H1 (cell line): ENCODE measurements at regions not wholly inside any gene's neighbourhood (a gene's known extent, or its start where the extent isn't known, plus 50 kb on each side); places are given as distances from the start of the nearest gene placed in this dataset.

Source experiments
- CTCF ChIA-PET: fragments of 300-600 bp; sonication (Branson Sonifier 250); formaldehyde crosslinking; loops from one replicate; lab custom pipeline; 2021; ENCODE audit not compliant: partially characterized antibody; lab: Charles Lee
- POLR2A ChIA-PET: fragments of 300-600 bp; sonication (Branson Sonifier 250); formaldehyde crosslinking; loops from one replicate; lab custom pipeline; 2021; ENCODE audit warnings: inconsistent platforms; ENCODE audit not compliant: partially characterized antibody; lab: Charles Lee
- DNase-seq, 2 experiments: peaks; one replicate each; pipeline versions ENCODE4 v3.0.0 to v3.0.0-alpha.2; 2010 to 2022; ENCODE audit warnings: low spot score in 2 of 2, low read depth in 1 of 2, mixed read lengths in 1 of 2
- FAIRE-seq: peaks from 2 replicates; lab custom pipeline; 2011; peaks lifted over from hg19 to GRCh38; lab: Jason Lieb, UNC
- H2AFZ ChIP-seq: 2 replicates; pipeline ENCODE4 v1.8.1; 2012; ENCODE audit warnings: low read length, inconsistent platforms
- H2AK5ac ChIP-seq: 2 replicates; pipeline ENCODE4 v1.6.1; 2013; ENCODE audit warnings: low read depth, low read length
- H2BK120ac ChIP-seq: replicated peaks from 2 replicates; pipeline ENCODE3; 2013; ENCODE audit warnings: low read depth, low read length, inconsistent platforms
- H2BK12ac ChIP-seq: 2 replicates; pipeline ENCODE4 v1.6.1; 2013; ENCODE audit warnings: low read depth, low read length
- H2BK15ac ChIP-seq: 2 replicates; pipeline ENCODE4 v1.6.1; 2013; ENCODE audit warnings: low read length
- H2BK20ac ChIP-seq: 2 replicates; pipeline ENCODE4 v1.6.1; 2013; ENCODE audit warnings: low read length
- H2BK5ac ChIP-seq: 2 replicates; pipeline ENCODE4 v1.6.1; 2013; ENCODE audit warnings: low read depth, low read length
- H3K14ac ChIP-seq: 2 replicates; pipeline ENCODE4 v1.6.1; 2013; ENCODE audit warnings: inconsistent platforms; ENCODE audit not compliant: insufficient read length
- H3K18ac ChIP-seq: 2 replicates; pipeline ENCODE4 v1.6.1; 2013; ENCODE audit warnings: low read length; ENCODE audit errors: extremely low read depth
- H3K23ac ChIP-seq: 2 replicates; pipeline ENCODE4 v1.6.1; 2013; ENCODE audit warnings: inconsistent platforms; ENCODE audit not compliant: insufficient read length
- H3K23me2 ChIP-seq: 2 replicates; pipeline ENCODE4 v1.6.1; 2013; ENCODE audit warnings: low read depth, low read length
- H3K27ac ChIP-seq: 2 replicates; pipeline ENCODE4 v1.6.1; 2011; ENCODE audit warnings: low read depth, low read length, inconsistent platforms
- H3K27me3 ChIP-seq, 4 experiments: replicated peaks in 1 of 4; 1 replicate in 1 of 4; 2 replicates in 3 of 4; pipeline versions ENCODE4 v1.6.1 to v1.8.1; 2011 to 2013; ENCODE audit warnings: low read length in 3 of 4, mild to moderate bottlenecking in 3 of 4, inconsistent platforms in 2 of 4, mixed read lengths in 2 of 4, moderate library complexity in 1 of 4; ENCODE audit not compliant: control insufficient read depth in 3 of 4, insufficient read depth in 3 of 4; ENCODE audit errors: extremely low read depth in 1 of 4
- H3K36me3 ChIP-seq, 4 experiments: 2 replicates each; pipeline versions ENCODE4 v1.6.1 to v1.8.1; 2011 to 2013; ENCODE audit warnings: mild to moderate bottlenecking in 4 of 4, low read length in 3 of 4, moderate library complexity in 2 of 4, control low read depth in 1 of 4, inconsistent platforms in 1 of 4; ENCODE audit not compliant: insufficient read depth in 4 of 4, control insufficient read depth in 2 of 4
- H3K4ac ChIP-seq: replicated peaks from 2 replicates; pipeline ENCODE3; 2013; ENCODE audit warnings: low read length, low read depth, mixed read lengths, inconsistent platforms; ENCODE audit not compliant: insufficient read length
- H3K4me1 ChIP-seq, 4 experiments: replicated peaks in 1 of 4; 1 replicate in 1 of 4; 2 replicates in 3 of 4; pipeline versions ENCODE4 v1.6.1 to v1.8.1; 2011 to 2013; ENCODE audit warnings: low read length in 3 of 4, inconsistent platforms in 2 of 4, mixed read lengths in 1 of 4; ENCODE audit not compliant: insufficient read depth in 4 of 4, control insufficient read depth in 3 of 4
- H3K4me2 ChIP-seq, 2 experiments: 2 replicates each; pipeline versions ENCODE4 v1.6.1 to v1.8.1; 2011 to 2013; ENCODE audit warnings: low read depth in 2 of 2, low read length in 2 of 2, control low read depth in 1 of 2, inconsistent platforms in 1 of 2, mild to moderate bottlenecking in 1 of 2; ENCODE audit not compliant: insufficient read depth in 1 of 2
- H3K4me3 ChIP-seq, 4 experiments: fragments of 200-600, 300-600 bp in 1 of 4; sonication (generic), shearing (Covaris generic), sonication (Bioruptor Twin) in 1 of 4; 2 replicates each; pipeline versions ENCODE4 v1.5.1 to v1.8.1; 2011 to 2016; ENCODE audit warnings: low read length in 4 of 4, low read depth in 3 of 4, control low read depth in 2 of 4, inconsistent platforms in 2 of 4, mild to moderate bottlenecking in 2 of 4, mixed read lengths in 1 of 4, moderate library complexity in 1 of 4; ENCODE audit not compliant: insufficient read depth in 2 of 4; ENCODE audit errors: extremely low read depth in 1 of 4
- H3K56ac ChIP-seq: replicated peaks from 2 replicates; pipeline ENCODE3; 2013; ENCODE audit warnings: low read depth, mild to moderate bottlenecking, mixed read lengths, low read length, inconsistent platforms; ENCODE audit not compliant: insufficient read length
- H3K79me1 ChIP-seq: 2 replicates; pipeline ENCODE4 v1.6.1; 2013; ENCODE audit warnings: low read depth, low read length, control low read depth
- H3K79me2 ChIP-seq, 2 experiments: 2 replicates each; pipeline versions ENCODE4 v1.6.1 to v1.8.1; 2012 to 2013; ENCODE audit warnings: low read length in 2 of 2, mild to moderate bottlenecking in 2 of 2, inconsistent platforms in 1 of 2; ENCODE audit not compliant: insufficient read depth in 2 of 2, control insufficient read depth in 1 of 2
- H3K9ac ChIP-seq, 4 experiments: replicated peaks in 1 of 4; 1 replicate in 1 of 4; 2 replicates in 3 of 4; pipeline versions ENCODE4 v1.6.1 to v1.8.1; 2011 to 2013; ENCODE audit warnings: low read depth in 3 of 4, low read length in 3 of 4, control low read depth in 2 of 4, mild to moderate bottlenecking in 2 of 4, moderate library complexity in 2 of 4, inconsistent platforms in 1 of 4; ENCODE audit errors: extremely low read depth in 1 of 4
- H3K9me3 ChIP-seq, 2 experiments: 2 replicates each; pipeline versions ENCODE4 v1.6.1 to v1.8.1; 2012 to 2013; ENCODE audit warnings: mild to moderate bottlenecking in 2 of 2, moderate library complexity in 2 of 2, control low read depth in 1 of 2, inconsistent platforms in 1 of 2, low read depth in 1 of 2, low read length in 1 of 2, mixed read lengths in 1 of 2; ENCODE audit not compliant: insufficient read depth in 2 of 2
- H4K20me1 ChIP-seq, 2 experiments: replicated peaks in 1 of 2; 2 replicates each; pipeline versions ENCODE3 to v1.8.1; 2011 to 2013; ENCODE audit warnings: inconsistent platforms in 2 of 2, low read length in 2 of 2, mild to moderate bottlenecking in 1 of 2; ENCODE audit not compliant: insufficient read depth in 2 of 2, control insufficient read depth in 1 of 2
- H4K5ac ChIP-seq: 2 replicates; pipeline ENCODE4 v1.6.1; 2013; ENCODE audit warnings: low read length, low read depth, mixed read lengths, inconsistent platforms; ENCODE audit not compliant: insufficient read length
- H4K8ac ChIP-seq: 2 replicates; pipeline ENCODE4 v1.8.0; 2013; ENCODE audit warnings: mild to moderate bottlenecking, moderate library complexity, low read length, inconsistent platforms; ENCODE audit not compliant: insufficient read depth; ENCODE audit errors: extremely low read depth
- H4K91ac ChIP-seq: replicated peaks from 2 replicates; pipeline ENCODE3; 2013; ENCODE audit warnings: low read length, mixed read lengths, inconsistent platforms; ENCODE audit not compliant: insufficient read length
- CREB1 ChIP-seq: IDR thresholded peaks from 2 replicates; pipeline ENCODE4 v1.6.1; 2012; ENCODE audit warnings: inconsistent platforms
- CTBP2 ChIP-seq: IDR thresholded peaks from 2 replicates; pipeline ENCODE4 v1.7.0; 2011; ENCODE audit warnings: borderline replicate concordance, mild to moderate bottlenecking, moderate library complexity, mixed read lengths, low read length; ENCODE audit not compliant: insufficient read depth, insufficient read length
- EP300 ChIP-seq, 2 experiments: IDR thresholded peaks; 1 replicate in 1 of 2; 2 replicates in 1 of 2; pipeline ENCODE4 v1.6.1; 2011 to 2012; ENCODE audit warnings: low read depth in 2 of 2, low read length in 2 of 2, mild to moderate bottlenecking in 2 of 2, borderline replicate concordance in 1 of 2, inconsistent platforms in 1 of 2, moderate library complexity in 1 of 2
- FOSL1 ChIP-seq: IDR thresholded peaks from 2 replicates; pipeline ENCODE4 v1.6.1; 2011; ENCODE audit warnings: mild to moderate bottlenecking, low read depth, low read length, moderate library complexity; ENCODE audit not compliant: insufficient read depth
- HDAC2 ChIP-seq, 2 experiments: fragments of 300-600 bp in 1 of 2; sonication (generic) in 1 of 2; IDR thresholded peaks; 2 replicates each; pipeline ENCODE4 v1.6.1; 2011 to 2012; ENCODE audit warnings: low read depth in 2 of 2, low read length in 2 of 2, mild to moderate bottlenecking in 2 of 2, moderate library complexity in 2 of 2, borderline replicate concordance in 1 of 2, inconsistent platforms in 1 of 2
- MAFK ChIP-seq: IDR thresholded peaks from 2 replicates; pipeline ENCODE4 v1.6.1; 2012; ENCODE audit warnings: low read depth, mild to moderate bottlenecking, improper control_type of control experiment, low read length
- RBBP5 ChIP-seq: IDR thresholded peaks from 2 replicates; pipeline ENCODE4 v1.7.1; 2012; ENCODE audit warnings: low read depth, mild to moderate bottlenecking, inconsistent platforms, low read length, moderate library complexity, borderline replicate concordance
- RNF2 ChIP-seq: fragments of 200-900, 300-1000 bp; sonication (generic); IDR thresholded peaks from 2 replicates; pipeline ENCODE4 v1.7.1; 2016; ENCODE audit warnings: borderline replicate concordance, low read depth, mild to moderate bottlenecking, antibody characterized with exemption, low read length; ENCODE audit not compliant: poor library complexity, severe bottlenecking; ENCODE audit errors: missing control alignments
- RXRA ChIP-seq: IDR thresholded peaks from 2 replicates; pipeline ENCODE4 v1.6.1; 2011; ENCODE audit warnings: low read depth, mild to moderate bottlenecking, low read length, moderate library complexity; ENCODE audit not compliant: insufficient read depth
- SIN3A ChIP-seq, 2 experiments: IDR thresholded peaks in 1 of 2; conservative IDR thresholded peaks in 1 of 2; 2 replicates each; pipeline ENCODE4 v1.6.1; 2011 to 2012; ENCODE audit warnings: low read length in 2 of 2, improper control_type of control experiment in 1 of 2, low read depth in 1 of 2, mild to moderate bottlenecking in 1 of 2
- SP1 ChIP-seq: IDR thresholded peaks from 2 replicates; pipeline ENCODE4 v1.6.1; 2011; ENCODE audit warnings: low read depth, low read length
- TBP ChIP-seq: IDR thresholded peaks from 2 replicates; pipeline ENCODE4 v1.6.1; 2011; ENCODE audit warnings: low read depth, low read length, improper control_type of control experiment
- TCF12 ChIP-seq: IDR thresholded peaks from 2 replicates; pipeline ENCODE4 v1.6.1; 2011; ENCODE audit warnings: low read depth, mild to moderate bottlenecking, low read length
- WGBS, 2 experiments: shearing (Covaris generic) in 1 of 2; methylation state at CpG; one replicate each; pipeline versions ENCODE4 v1.1.6 to v1.1.7; 2013 to 2015; ENCODE audit warnings: low lambda C conversion rate in 2 of 2, mixed read lengths in 2 of 2, inconsistent platforms in 1 of 2, low coverage in 1 of 2, missing lambda C conversion rate in 1 of 2; ENCODE audit not compliant: insufficient replicate concordance in 2 of 2, insufficient coverage in 1 of 2, insufficient read length in 1 of 2; ENCODE audit errors: extremely low coverage in 1 of 2, missing lambda C conversion rate in 1 of 2; 5-methylcytosine and 5-hydroxymethylcytosine counted together
- TF ChIP-seq, protein P1 (sequence below): IDR thresholded peaks from 2 replicates; pipeline ENCODE4 v1.6.1; 2012; ENCODE audit warnings: inconsistent platforms

- no peak overlapping the region for H2BK12ac ChIP-seq
- WGBS, 2 experiments, result 95% methylated on average over 6 of the region's 6 CpGs; no CpG with 5 or more reads in 1 of the 2 experiments
- H4K5ac ChIP-seq, result no peak overlapping the region
- H4K20me1 ChIP-seq, result no peaks in the 10 kb centered on the region
- H4K8ac ChIP-seq, result no peak overlapping the region
- H3K79me1 ChIP-seq, result no peaks in the 10 kb centered on the region
- H3K27me3 ChIP-seq, result peaks cover 0 to 2% (median 0%) of the 10 kb centered on the region in 4 experiments; a peak in 2 of 7 replicates
- no peak overlapping the region for H3K4me3 ChIP-seq
- H3K23ac ChIP-seq, result no peak overlapping the region
- H3K27ac ChIP-seq, result no peak overlapping the region
- no peaks in the 10 kb centered on the region for H3K9me3 ChIP-seq
- H2AFZ ChIP-seq, result no peak overlapping the region
- H3K4ac ChIP-seq, result no peak overlapping the region
- ChIA-PET CTCF (no interaction called here), POLR2A (no interaction called here)
- no peak for FAIRE-seq
- no peaks in the 10 kb centered on the region for H3K23me2 ChIP-seq
- H2BK15ac ChIP-seq, result no peak overlapping the region
- no peak overlapping the region for H3K56ac ChIP-seq
- no peaks in the 10 kb centered on the region for H3K79me2 ChIP-seq
- H2AK5ac ChIP-seq, result no peak overlapping the region
- no peak overlapping the region for H2BK20ac ChIP-seq
- H2BK120ac ChIP-seq, result no peak overlapping the region
- no peak overlapping the region for H3K14ac ChIP-seq
- H3K4me2 ChIP-seq, result no peak overlapping the region
- H3K36me3 ChIP-seq, result no peaks in the 10 kb centered on the region
- no peak for DNase-seq
- no peak overlapping the region for H4K91ac ChIP-seq
- H2BK5ac ChIP-seq, result no peak overlapping the region
- no peak overlapping the region for H3K18ac ChIP-seq
- no peaks in the 10 kb centered on the region; a peak in 1 of 7 replicates for H3K4me1 ChIP-seq
- no peak overlapping the region for H3K9ac ChIP-seq
- no peak for TF ChIP-seq EP300 (IDR thresholded peaks at IDR 0.05; ENCODE audit: borderline replicate concordance in 1 of 2, low read depth in 2 of 2, low read length in 2 of 2)
- no peak for TF ChIP-seq CTBP2
- no peak for TF ChIP-seq SIN3A (conservative IDR thresholded peaks at IDR 0.05 in 1 of 2, IDR thresholded peaks at IDR 0.05 in 1 of 2; ENCODE audit: low read depth in 1 of 2, low read length in 2 of 2)
- no peak for TF ChIP-seq RBBP5
- TF ChIP-seq, protein P1, sequence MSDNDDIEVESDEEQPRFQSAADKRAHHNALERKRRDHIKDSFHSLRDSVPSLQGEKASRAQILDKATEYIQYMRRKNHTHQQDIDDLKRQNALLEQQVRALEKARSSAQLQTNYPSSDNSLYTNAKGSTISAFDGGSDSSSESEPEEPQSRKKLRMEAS, result no peak
- no peak for TF ChIP-seq HDAC2 (IDR thresholded peaks at IDR 0.05; ENCODE audit: borderline replicate concordance in 1 of 2, low read depth in 2 of 2, low read length in 2 of 2)
- no peak for TF ChIP-seq MAFK
- no peak for TF ChIP-seq CREB1
- TF ChIP-seq FOSL1, result no peak
- TF ChIP-seq RXRA, result no peak
- TF ChIP-seq TBP, result no peak
- TF ChIP-seq SP1, result no peak
- no peak for TF ChIP-seq RNF2
- TF ChIP-seq TCF12, result no peak
Observed at GRCh38 chr21:38651570-38651969, 153.3 kb upstream of the ERG start.
